ENCODE measurements at regions not wholly inside any gene's neighbourhood (a gene's known extent, or its start where the extent isn't known, plus 50 kb on each side); places are given as distances from the start of the nearest gene placed in this dataset.

DNA sequence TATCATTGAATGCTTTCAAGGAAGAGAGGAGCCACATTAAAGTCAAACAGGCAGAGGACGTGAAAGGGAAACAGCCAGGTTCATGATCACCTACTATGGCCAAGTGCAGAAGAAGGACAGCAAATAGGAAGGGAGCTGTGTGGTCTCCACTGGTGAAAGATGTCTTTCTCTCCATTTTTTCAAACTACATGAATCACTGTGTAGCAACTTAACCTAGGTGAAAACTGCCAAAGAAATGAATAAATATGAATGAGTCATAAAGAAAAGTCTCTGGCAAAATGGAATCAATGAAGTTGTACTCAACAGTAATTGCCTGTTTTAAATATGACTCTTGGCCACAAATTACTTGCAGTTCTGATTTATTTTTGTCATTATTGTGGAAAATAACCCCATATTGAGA lies 452.6 kb upstream of the PKDCC start:
- TF ChIP-seq, protein P1, sequence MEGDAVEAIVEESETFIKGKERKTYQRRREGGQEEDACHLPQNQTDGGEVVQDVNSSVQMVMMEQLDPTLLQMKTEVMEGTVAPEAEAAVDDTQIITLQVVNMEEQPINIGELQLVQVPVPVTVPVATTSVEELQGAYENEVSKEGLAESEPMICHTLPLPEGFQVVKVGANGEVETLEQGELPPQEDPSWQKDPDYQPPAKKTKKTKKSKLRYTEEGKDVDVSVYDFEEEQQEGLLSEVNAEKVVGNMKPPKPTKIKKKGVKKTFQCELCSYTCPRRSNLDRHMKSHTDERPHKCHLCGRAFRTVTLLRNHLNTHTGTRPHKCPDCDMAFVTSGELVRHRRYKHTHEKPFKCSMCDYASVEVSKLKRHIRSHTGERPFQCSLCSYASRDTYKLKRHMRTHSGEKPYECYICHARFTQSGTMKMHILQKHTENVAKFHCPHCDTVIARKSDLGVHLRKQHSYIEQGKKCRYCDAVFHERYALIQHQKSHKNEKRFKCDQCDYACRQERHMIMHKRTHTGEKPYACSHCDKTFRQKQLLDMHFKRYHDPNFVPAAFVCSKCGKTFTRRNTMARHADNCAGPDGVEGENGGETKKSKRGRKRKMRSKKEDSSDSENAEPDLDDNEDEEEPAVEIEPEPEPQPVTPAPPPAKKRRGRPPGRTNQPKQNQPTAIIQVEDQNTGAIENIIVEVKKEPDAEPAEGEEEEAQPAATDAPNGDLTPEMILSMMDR (IDR thresholded peaks at IDR 0.05), result no peak
- no peak for TF ChIP-seq POLR2A (IDR thresholded peaks at IDR 0.05)
